Body of pancreas (tissue), 4 donors: ENCODE measurements at regions not wholly inside any gene's neighbourhood (a gene's known extent, or its start where the extent isn't known, plus 50 kb on each side); places are given as distances from the start of the nearest gene placed in this dataset.

ENCODE experiments used
- CTCF ChIP-seq, 7 experiments: fragments of 450-650 bp in 4 of 7; fragments of 200-600 bp in 3 of 7; sonication (generic) in 3 of 7; IDR thresholded peaks; one replicate each; pipeline ENCODE4 v1.5.1; 2016 to 2019; ENCODE audit warnings: antibody characterized with exemption in 7 of 7
- POLR2A ChIP-seq, 3 donors: fragments of 450-650 bp; IDR thresholded peaks; one replicate each; pipeline ENCODE4 v1.6.1; 2016; ENCODE audit warnings: antibody characterized with exemption in 3 of 3, mild to moderate bottlenecking in 2 of 3

GRCh38 chr1:30162565-30162964, 560.8 kb downstream of the MATN1 start:
- TF ChIP-seq CTCF (IDR thresholded peaks at IDR 0.05) = no peak
- TF ChIP-seq POLR2A (IDR thresholded peaks at IDR 0.05) = no peak
